ENCODE measurements at regions not wholly inside any gene's neighbourhood (a gene's known extent, or its start where the extent isn't known, plus 50 kb on each side); places are given as distances from the start of the nearest gene placed in this dataset.
"Not testable (repeated sequence)": the region's sequence is repeated elsewhere in the genome, so short reads cannot be mapped to it uniquely, and the experiment has no call there.

GRCh38 chr20:26154224-26154623 lies 457.6 kb upstream of the ZNF337 start:
- no peak for DNase-seq
- 78 to 82% methylated on average over 3 of the region's 3 CpGs for WGBS, 2 donors
- no peak for TF ChIP-seq CTCF (IDR thresholded peaks at IDR 0.05)
- Histone ChIP-seq H3K27ac (no peak overlapping the region), H3K4me3 (no peak overlapping the region), H3K36me3 (no peaks in the 10 kb centered on the region), H3K4me1 (no peaks in the 10 kb centered on the region), H3K9me3 (no peaks in the 10 kb centered on the region), H3K27me3 (peaks cover 0 to 13% (median 3%) of the 10 kb centered on the region in 7 donors)
- intact Hi-C loops (cut with DNase I) = no loop called here
- no peak for ATAC-seq

GRCh38 chr20:26135325-26136110 lies 438.9 kb upstream of the ZNF337 start:
- no peaks in the 10 kb centered on the region for H3K36me3 ChIP-seq

GRCh38 chr20:26134606-26135005 lies 438.0 kb upstream of the ZNF337 start:
- intact Hi-C loops (cut with DNase I) = no loop called here
- Histone ChIP-seq H3K27ac (no peak overlapping the region), H3K36me3 (no peaks in the 10 kb centered on the region), H3K9me3 (no peaks in the 10 kb centered on the region), H3K4me3 (no peak overlapping the region), H3K27me3 (no peaks in the 10 kb centered on the region), H3K4me1 (no peaks in the 10 kb centered on the region)
- 90 to 92% methylated on average over 10 of the region's 10 CpGs for WGBS, 2 donors
- TF ChIP-seq CTCF (IDR thresholded peaks at IDR 0.05) = no peak
- no peak for DNase-seq
- ATAC-seq = no peak

More at GRCh38 chr20:26135325-26136110, 438.9 kb upstream of the ZNF337 start:
- no peak overlapping the region for H3K4me3 ChIP-seq
- H3K27ac ChIP-seq = no peak overlapping the region
- ATAC-seq = no peak
- 91 to 92% methylated on average over 19 of the region's 19 CpGs for WGBS, 2 donors
- H3K9me3 ChIP-seq = no peaks in the 10 kb centered on the region
- no peak for TF ChIP-seq CTCF (IDR thresholded peaks at IDR 0.05)
- no peaks in the 10 kb centered on the region for H3K4me1 ChIP-seq
- no peak for DNase-seq
- H3K27me3 ChIP-seq = no peaks in the 10 kb centered on the region
- intact Hi-C loops (cut with DNase I) = no loop called here

- H3K4me1 ChIP-seq; H3K4me3 ChIP-seq; intact Hi-C loops (cut with DNase I); H3K27ac ChIP-seq; H3K9me3 ChIP-seq; H3K27me3 ChIP-seq; H3K36me3 ChIP-seq; DNase-seq; ATAC-seq: not testable (repeated sequence)
- 86 to 87% methylated on average over 12 of the region's 12 CpGs for WGBS, 2 donors
These were observed 437.1 kb upstream of the ZNF337 start for GRCh38 chr20:26133794-26134193.

GRCh38 chr20:26120920-26121319 lies 424.3 kb upstream of the ZNF337 start:
- H3K27me3 ChIP-seq; H3K9me3 ChIP-seq; H3K27ac ChIP-seq; ATAC-seq; H3K4me3 ChIP-seq; H3K36me3 ChIP-seq; H3K4me1 ChIP-seq; intact Hi-C loops (cut with DNase I); DNase-seq: not testable (repeated sequence)
- WGBS, 2 donors = 69 to 76% methylated on average over 2 of the region's 2 CpGs

GRCh38 chr20:26094498-26094897 lies 397.8 kb upstream of the ZNF337 start:
- H3K4me1 ChIP-seq; ATAC-seq; intact Hi-C loops (cut with DNase I); DNase-seq; H3K27me3 ChIP-seq; H3K36me3 ChIP-seq; H3K4me3 ChIP-seq; H3K27ac ChIP-seq; H3K9me3 ChIP-seq: not testable (repeated sequence)
- WGBS, 2 donors = 73 to 95% methylated on average over 1 of the region's 1 CpG

- DNase-seq; H3K4me1 ChIP-seq; ATAC-seq; intact Hi-C loops (cut with DNase I); H3K27ac ChIP-seq; H3K36me3 ChIP-seq; H3K27me3 ChIP-seq; H3K4me3 ChIP-seq; H3K9me3 ChIP-seq: not testable (repeated sequence)
- WGBS, 2 donors = 75 to 77% methylated on average over 7 of the region's 7 CpGs
These were observed 395.3 kb upstream of the ZNF337 start for GRCh38 chr20:26091921-26092320.

- H3K27ac ChIP-seq; H3K4me1 ChIP-seq; ATAC-seq; H3K9me3 ChIP-seq; H3K36me3 ChIP-seq; H3K27me3 ChIP-seq; H3K4me3 ChIP-seq; DNase-seq; intact Hi-C loops (cut with DNase I): not testable (repeated sequence)
- 67 to 80% methylated on average over 1 to 4 of the region's 5 CpGs for WGBS, 2 donors
These were observed 389.5 kb upstream of the ZNF337 start for GRCh38 chr20:26086195-26086594.

GRCh38 chr20:26073972-26074371 lies 377.3 kb upstream of the ZNF337 start:
- H3K9me3 ChIP-seq; ATAC-seq; H3K4me3 ChIP-seq; H3K27me3 ChIP-seq; intact Hi-C loops (cut with DNase I); H3K27ac ChIP-seq; H3K4me1 ChIP-seq; H3K36me3 ChIP-seq; DNase-seq: not testable (repeated sequence)
- 85 to 90% methylated on average over 3 to 4 of the region's 4 CpGs for WGBS, 2 donors

Data from heart right ventricle (tissue), 16 donors.